ENCODE measurements at regions not wholly inside any gene's neighbourhood (a gene's known extent, or its start where the extent isn't known, plus 50 kb on each side); places are given as distances from the start of the nearest gene placed in this dataset.

DNA sequence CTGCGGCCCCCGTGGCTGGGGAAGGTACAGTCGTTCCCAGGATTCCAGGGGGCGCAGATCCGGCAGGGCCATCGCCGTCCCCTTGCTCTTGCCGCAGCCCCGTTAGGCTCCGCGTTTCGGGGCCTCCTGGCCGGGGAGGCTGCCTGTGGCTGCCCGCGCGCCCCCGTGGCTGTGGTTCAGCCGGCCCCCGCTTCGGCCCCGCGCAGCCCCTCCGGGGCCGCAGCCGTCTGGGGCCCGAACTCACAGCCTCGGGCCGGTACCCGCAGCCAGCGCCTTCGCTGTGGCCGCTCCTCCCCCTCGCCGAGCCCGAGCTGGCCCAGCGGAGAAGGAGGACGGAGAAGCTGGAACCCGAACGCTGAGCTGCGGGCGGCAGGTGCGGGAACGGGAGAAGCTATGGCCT is 1826.9 kb upstream of the DEFB115 start:
- TF ChIP-seq, protein P1, sequence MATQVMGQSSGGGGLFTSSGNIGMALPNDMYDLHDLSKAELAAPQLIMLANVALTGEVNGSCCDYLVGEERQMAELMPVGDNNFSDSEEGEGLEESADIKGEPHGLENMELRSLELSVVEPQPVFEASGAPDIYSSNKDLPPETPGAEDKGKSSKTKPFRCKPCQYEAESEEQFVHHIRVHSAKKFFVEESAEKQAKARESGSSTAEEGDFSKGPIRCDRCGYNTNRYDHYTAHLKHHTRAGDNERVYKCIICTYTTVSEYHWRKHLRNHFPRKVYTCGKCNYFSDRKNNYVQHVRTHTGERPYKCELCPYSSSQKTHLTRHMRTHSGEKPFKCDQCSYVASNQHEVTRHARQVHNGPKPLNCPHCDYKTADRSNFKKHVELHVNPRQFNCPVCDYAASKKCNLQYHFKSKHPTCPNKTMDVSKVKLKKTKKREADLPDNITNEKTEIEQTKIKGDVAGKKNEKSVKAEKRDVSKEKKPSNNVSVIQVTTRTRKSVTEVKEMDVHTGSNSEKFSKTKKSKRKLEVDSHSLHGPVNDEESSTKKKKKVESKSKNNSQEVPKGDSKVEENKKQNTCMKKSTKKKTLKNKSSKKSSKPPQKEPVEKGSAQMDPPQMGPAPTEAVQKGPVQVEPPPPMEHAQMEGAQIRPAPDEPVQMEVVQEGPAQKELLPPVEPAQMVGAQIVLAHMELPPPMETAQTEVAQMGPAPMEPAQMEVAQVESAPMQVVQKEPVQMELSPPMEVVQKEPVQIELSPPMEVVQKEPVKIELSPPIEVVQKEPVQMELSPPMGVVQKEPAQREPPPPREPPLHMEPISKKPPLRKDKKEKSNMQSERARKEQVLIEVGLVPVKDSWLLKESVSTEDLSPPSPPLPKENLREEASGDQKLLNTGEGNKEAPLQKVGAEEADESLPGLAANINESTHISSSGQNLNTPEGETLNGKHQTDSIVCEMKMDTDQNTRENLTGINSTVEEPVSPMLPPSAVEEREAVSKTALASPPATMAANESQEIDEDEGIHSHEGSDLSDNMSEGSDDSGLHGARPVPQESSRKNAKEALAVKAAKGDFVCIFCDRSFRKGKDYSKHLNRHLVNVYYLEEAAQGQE (IDR thresholded peaks at IDR 0.05) = no peak
- TF ChIP-seq, protein P2, sequence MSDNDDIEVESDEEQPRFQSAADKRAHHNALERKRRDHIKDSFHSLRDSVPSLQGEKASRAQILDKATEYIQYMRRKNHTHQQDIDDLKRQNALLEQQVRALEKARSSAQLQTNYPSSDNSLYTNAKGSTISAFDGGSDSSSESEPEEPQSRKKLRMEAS (IDR thresholded peaks at IDR 0.05) = no peak
- TF ChIP-seq GATA3 (IDR thresholded peaks at IDR 0.05; ENCODE audit: borderline replicate concordance) = no peak
- no peak for TF ChIP-seq RNF2 (IDR thresholded peaks at IDR 0.05; ENCODE audit: borderline replicate concordance, low read depth)
- TF ChIP-seq, protein P3, sequence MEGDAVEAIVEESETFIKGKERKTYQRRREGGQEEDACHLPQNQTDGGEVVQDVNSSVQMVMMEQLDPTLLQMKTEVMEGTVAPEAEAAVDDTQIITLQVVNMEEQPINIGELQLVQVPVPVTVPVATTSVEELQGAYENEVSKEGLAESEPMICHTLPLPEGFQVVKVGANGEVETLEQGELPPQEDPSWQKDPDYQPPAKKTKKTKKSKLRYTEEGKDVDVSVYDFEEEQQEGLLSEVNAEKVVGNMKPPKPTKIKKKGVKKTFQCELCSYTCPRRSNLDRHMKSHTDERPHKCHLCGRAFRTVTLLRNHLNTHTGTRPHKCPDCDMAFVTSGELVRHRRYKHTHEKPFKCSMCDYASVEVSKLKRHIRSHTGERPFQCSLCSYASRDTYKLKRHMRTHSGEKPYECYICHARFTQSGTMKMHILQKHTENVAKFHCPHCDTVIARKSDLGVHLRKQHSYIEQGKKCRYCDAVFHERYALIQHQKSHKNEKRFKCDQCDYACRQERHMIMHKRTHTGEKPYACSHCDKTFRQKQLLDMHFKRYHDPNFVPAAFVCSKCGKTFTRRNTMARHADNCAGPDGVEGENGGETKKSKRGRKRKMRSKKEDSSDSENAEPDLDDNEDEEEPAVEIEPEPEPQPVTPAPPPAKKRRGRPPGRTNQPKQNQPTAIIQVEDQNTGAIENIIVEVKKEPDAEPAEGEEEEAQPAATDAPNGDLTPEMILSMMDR (IDR thresholded peaks at IDR 0.05) = no peak
- TF ChIP-seq EP300 (IDR thresholded peaks at IDR 0.05) = no peak
- no peak for TF ChIP-seq HOXA7 (CRISPR knock-in tag; IDR thresholded peaks at IDR 0.05)
- TF ChIP-seq EHMT2 (IDR thresholded peaks at IDR 0.05; ENCODE audit: low read depth) = no peak
- no peak for TF ChIP-seq SREBF2 (IDR thresholded peaks at IDR 0.05)
- TF ChIP-seq POLR2A (IDR thresholded peaks at IDR 0.05; ENCODE audit: low read length) = no peak
- no peak for TF ChIP-seq TP53 (CRISPR knock-in tag; IDR thresholded peaks at IDR 0.05)
- TF ChIP-seq, protein P4, sequence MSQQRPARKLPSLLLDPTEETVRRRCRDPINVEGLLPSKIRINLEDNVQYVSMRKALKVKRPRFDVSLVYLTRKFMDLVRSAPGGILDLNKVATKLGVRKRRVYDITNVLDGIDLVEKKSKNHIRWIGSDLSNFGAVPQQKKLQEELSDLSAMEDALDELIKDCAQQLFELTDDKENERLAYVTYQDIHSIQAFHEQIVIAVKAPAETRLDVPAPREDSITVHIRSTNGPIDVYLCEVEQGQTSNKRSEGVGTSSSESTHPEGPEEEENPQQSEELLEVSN (IDR thresholded peaks at IDR 0.05; ENCODE audit: borderline replicate concordance, low read depth) = no peak
- TF ChIP-seq, protein P5, sequence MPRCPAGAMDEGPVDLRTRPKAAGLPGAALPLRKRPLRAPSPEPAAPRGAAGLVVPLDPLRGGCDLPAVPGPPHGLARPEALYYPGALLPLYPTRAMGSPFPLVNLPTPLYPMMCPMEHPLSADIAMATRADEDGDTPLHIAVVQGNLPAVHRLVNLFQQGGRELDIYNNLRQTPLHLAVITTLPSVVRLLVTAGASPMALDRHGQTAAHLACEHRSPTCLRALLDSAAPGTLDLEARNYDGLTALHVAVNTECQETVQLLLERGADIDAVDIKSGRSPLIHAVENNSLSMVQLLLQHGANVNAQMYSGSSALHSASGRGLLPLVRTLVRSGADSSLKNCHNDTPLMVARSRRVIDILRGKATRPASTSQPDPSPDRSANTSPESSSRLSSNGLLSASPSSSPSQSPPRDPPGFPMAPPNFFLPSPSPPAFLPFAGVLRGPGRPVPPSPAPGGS (IDR thresholded peaks at IDR 0.05) = no peak
